ENCODE measurements at regions not wholly inside any gene's neighbourhood (a gene's known extent, or its start where the extent isn't known, plus 50 kb on each side); places are given as distances from the start of the nearest gene placed in this dataset.

DNA sequence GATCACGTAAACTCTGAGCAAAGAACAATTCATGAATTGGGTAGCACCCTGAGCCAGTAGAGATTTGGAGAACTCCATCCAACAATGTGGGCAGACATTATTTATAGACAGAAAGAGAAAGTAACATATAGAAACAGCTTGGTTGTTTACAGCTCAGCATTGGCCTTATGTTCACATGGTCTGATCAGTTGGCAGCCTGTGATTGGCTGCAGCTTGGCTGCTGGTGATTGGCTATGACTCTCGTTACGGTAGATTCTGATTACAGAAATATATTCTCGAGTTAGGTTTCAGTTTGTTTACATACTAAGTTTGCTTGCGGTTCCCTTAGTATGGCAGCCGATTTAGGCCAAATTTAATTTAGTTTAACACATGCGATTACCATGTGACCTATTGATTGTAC, 663.4 kb downstream of the RAPGEF2 start:
- TF ChIP-seq, protein P1, sequence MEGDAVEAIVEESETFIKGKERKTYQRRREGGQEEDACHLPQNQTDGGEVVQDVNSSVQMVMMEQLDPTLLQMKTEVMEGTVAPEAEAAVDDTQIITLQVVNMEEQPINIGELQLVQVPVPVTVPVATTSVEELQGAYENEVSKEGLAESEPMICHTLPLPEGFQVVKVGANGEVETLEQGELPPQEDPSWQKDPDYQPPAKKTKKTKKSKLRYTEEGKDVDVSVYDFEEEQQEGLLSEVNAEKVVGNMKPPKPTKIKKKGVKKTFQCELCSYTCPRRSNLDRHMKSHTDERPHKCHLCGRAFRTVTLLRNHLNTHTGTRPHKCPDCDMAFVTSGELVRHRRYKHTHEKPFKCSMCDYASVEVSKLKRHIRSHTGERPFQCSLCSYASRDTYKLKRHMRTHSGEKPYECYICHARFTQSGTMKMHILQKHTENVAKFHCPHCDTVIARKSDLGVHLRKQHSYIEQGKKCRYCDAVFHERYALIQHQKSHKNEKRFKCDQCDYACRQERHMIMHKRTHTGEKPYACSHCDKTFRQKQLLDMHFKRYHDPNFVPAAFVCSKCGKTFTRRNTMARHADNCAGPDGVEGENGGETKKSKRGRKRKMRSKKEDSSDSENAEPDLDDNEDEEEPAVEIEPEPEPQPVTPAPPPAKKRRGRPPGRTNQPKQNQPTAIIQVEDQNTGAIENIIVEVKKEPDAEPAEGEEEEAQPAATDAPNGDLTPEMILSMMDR (conservative IDR thresholded peaks at IDR 0.05; ENCODE audit: control insufficient read depth, insufficient read depth, low read depth, low read length) = no peak
- no peak for DNase-seq (ENCODE audit: low read depth)
- no peak overlapping the region for H3K4me3 ChIP-seq (ENCODE audit: control insufficient read depth, low read depth, low read length)

DNA sequence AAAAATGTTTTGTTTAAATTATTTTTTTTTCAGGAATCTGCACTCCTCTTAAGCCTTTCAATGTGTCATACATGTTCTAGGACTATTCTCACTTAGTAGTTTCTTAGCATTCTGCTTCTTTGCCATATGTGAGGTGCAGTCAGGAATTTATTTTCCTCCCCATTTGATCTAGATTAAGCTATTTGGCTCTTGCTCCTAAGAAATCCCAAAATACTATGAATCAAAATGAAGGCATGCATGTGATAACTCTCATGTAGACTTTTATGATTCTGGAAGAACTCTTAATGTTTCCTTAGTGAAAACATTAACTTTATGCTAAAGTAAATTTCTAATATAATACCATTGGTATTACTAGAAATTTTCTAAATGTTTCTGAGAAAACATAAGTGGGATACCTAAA, 664.5 kb downstream of the RAPGEF2 start:
- TF ChIP-seq, protein P1 (conservative IDR thresholded peaks at IDR 0.05; ENCODE audit: control insufficient read depth, insufficient read depth, low read depth, low read length) = no peak
- no peak overlapping the region for H3K4me3 ChIP-seq (ENCODE audit: control insufficient read depth, low read depth, low read length)
- DNase-seq (ENCODE audit: low read depth) = no peak

DNA sequence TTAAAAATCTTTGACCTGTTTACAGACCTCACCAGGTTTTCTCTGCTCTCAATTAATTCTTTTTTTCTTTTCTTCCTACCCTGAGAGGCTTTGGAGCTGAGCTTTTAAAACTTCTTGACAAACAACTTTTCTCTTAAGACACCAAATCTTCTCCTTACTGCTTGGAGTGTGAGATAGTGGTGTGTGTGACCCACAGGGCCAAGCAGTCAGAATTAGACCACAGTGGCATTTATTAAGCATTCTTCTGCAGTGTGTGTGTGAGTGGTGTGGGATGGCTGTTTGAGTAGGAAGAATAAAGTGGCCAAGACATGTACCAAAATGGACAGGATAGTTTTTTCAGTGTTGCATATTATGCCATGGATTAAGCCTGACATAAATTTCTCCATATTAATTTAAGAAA, 665.1 kb downstream of the RAPGEF2 start:
- H3K4me3 ChIP-seq (ENCODE audit: control insufficient read depth, low read depth, low read length) = no peak overlapping the region
- TF ChIP-seq, protein P1 (conservative IDR thresholded peaks at IDR 0.05; ENCODE audit: control insufficient read depth, insufficient read depth, low read depth, low read length) = no peak
- no peak for DNase-seq (ENCODE audit: low read depth)

DNA sequence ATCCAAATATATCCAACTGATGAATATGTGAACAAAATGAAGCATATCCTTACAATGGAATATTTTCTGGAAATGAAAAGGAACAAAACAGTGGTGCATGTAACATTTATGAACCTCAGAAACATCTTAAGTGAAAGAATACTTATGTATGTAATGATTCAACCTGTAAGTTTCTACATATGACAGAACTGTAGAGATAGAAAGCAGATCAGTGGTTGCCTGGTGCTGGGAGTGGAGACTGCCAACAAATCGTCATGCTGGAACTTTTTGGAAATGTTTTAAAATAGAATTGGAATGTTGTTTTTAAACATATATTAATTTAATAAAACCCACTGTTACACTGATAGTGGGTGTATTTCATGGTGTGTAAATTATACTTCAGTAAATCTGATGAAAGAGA, 667.5 kb downstream of the RAPGEF2 start:
- H3K4me3 ChIP-seq (ENCODE audit: control insufficient read depth, low read depth, low read length) = no peak overlapping the region
- DNase-seq (ENCODE audit: low read depth) = no peak

DNA sequence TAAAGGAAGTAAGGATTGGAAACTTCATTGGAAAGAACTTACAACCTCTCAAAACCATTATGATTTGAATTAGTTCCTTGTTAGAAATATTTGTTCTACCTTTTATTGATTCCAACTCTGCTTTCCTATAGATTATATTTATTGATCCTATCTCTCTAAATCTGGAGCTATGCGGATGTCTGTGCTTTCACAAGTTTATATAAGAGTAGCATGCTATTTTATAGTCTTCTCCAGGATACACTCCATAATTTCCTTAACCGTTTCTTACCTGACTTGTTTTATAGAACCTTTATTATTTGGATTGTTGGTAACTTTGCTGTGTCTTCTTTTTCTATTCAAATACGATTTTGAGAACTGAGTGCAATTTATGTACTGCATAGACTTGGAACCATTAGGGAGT, 668.1 kb downstream of the RAPGEF2 start:
- TF ChIP-seq, protein P1 (conservative IDR thresholded peaks at IDR 0.05; ENCODE audit: control insufficient read depth, insufficient read depth, low read depth, low read length) = no peak

More for the DNA sequence above, 667.5 kb downstream of the RAPGEF2 start:
- TF ChIP-seq, protein P1 (conservative IDR thresholded peaks at IDR 0.05; ENCODE audit: control insufficient read depth, insufficient read depth, low read depth, low read length) = no peak

DNA sequence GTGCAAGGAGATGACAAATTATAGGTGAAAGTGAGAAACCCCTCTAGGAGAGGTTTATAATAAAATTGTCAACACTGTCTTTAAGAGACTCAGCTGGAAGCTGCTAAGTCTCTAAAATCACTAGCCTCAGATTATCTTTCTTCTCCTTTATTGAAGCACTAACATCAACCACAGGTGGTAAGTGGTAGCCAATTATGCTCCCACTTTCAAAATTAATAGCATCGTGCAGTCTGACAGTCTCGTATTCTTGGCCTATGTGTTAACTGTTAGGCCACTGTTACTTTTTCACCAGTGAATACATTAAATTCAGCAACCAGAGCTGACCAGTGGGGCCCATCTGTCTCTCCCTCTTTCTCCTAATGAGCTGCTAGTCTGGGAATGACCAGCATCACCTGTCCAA, 674.1 kb downstream of the RAPGEF2 start:
- no peak for DNase-seq (ENCODE audit: low read depth)
- H3K4me3 ChIP-seq (ENCODE audit: control insufficient read depth, low read depth, low read length) = no peak overlapping the region
- TF ChIP-seq, protein P1 (conservative IDR thresholded peaks at IDR 0.05; ENCODE audit: control insufficient read depth, insufficient read depth, low read depth, low read length) = no peak

More for the DNA sequence above, 668.1 kb downstream of the RAPGEF2 start:
- H3K4me3 ChIP-seq (ENCODE audit: control insufficient read depth, low read depth, low read length) = no peak overlapping the region
- no peak for DNase-seq (ENCODE audit: low read depth)

DNA sequence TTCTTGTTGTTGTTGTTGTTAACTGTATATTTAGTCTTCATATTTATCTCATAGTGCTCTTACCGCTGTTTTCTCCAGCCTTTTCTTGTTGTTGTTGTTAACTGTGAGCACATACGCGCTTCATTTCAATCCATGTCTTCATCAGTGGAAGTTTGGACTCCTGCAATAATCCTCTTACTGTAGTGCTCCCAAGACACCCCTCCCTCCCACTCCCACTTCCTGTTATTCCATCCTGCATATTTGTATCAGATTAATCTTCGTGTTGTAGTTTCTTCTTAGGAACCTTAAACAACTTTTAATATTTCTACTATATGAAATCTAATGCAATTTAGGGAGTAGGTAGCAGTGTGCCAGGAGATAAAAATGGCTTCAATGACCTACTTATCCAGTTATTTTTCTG, 674.8 kb downstream of the RAPGEF2 start:
- TF ChIP-seq, protein P1 (conservative IDR thresholded peaks at IDR 0.05; ENCODE audit: control insufficient read depth, insufficient read depth, low read depth, low read length) = no peak
- H3K4me3 ChIP-seq (ENCODE audit: control insufficient read depth, low read depth, low read length) = no peak overlapping the region

More for the DNA sequence above, 674.8 kb downstream of the RAPGEF2 start:
- no peak for DNase-seq (ENCODE audit: low read depth)

Data from fibroblast of mammary gland (primary cell).